ENCODE measurements at regions not wholly inside any gene's neighbourhood (a gene's known extent, or its start where the extent isn't known, plus 50 kb on each side); places are given as distances from the start of the nearest gene placed in this dataset.

GRCh38 chr4:44916411-44916810 lies 190.1 kb upstream of the GNPDA2 start (continued):
- TF ChIP-seq ELK1 (IDR thresholded peaks at IDR 0.05; ENCODE audit: borderline replicate concordance, low read depth, low read length): no peak

- no TSS peak for BruUV-seq (replicated peaks)
- dilution Hi-C loops (cut with HindIII; ENCODE audit: low sequenced_read_pairs, unreplicated experiment) (no loop called here), intact Hi-C loops (cut with micrococcal nuclease) (no loop called here), in situ Hi-C loops (cut with MboI; ENCODE audit: low sequenced_read_pairs) (no loop called here)
- Histone ChIP-seq H3K4me3 (ENCODE audit: insufficient read depth, low read depth, low read length) (no peak overlapping the region), H3K4me2 (ENCODE audit: low read depth, low read length) (no peak overlapping the region), H3K9me3 (ENCODE audit: control insufficient read depth, insufficient read depth, low read length) (0 out of 2 replicates have a peak, but pooled peaks cover 2% of the 10 kb centered on the region), H3K18ac (ENCODE audit: low read depth, low read length) (no peak overlapping the region), H2BK15ac (ENCODE audit: low read depth, low read length) (no peak overlapping the region), H2AK5ac (ENCODE audit: low read depth, low read length) (no peak overlapping the region), H3K4ac (ENCODE audit: low read depth, low read length) (no peak overlapping the region), H3K14ac (replicated peaks; ENCODE audit: low read depth, low read length) (no peak overlapping the region), H3K9me1 (ENCODE audit: insufficient read depth, low read length) (no peaks in the 10 kb centered on the region), H3K79me1 (ENCODE audit: low read depth in 1 of 2, low read length in 2 of 2) (no peaks in the 10 kb centered on the region), H3K27ac (ENCODE audit: insufficient read depth, low read length) (no peak overlapping the region), H4K5ac (ENCODE audit: low read depth, low read length) (no peak overlapping the region), H3K36me3 (ENCODE audit: control insufficient read depth, insufficient read depth, low read length) (no peaks in the 10 kb centered on the region), H2BK5ac (ENCODE audit: low read depth, low read length, poor library complexity, severe bottlenecking) (no peak overlapping the region), H2AFZ (replicated peaks; ENCODE audit: low read length, poor library complexity) (no peak overlapping the region), H2AK9ac (replicated peaks; ENCODE audit: low read depth, low read length, poor library complexity) (no peak overlapping the region), H3K56ac (ENCODE audit: extremely low read depth, insufficient read depth, low read length) (no peak overlapping the region), H2BK120ac (ENCODE audit: low read depth, low read length) (no peak overlapping the region), H3K27me3 (ENCODE audit: control insufficient read depth, insufficient read depth, low read length) (no peaks in the 10 kb centered on the region), H4K8ac (ENCODE audit: low read depth in 2 of 2, low read length in 2 of 2) (no peak overlapping the region), H3K23ac (ENCODE audit: low read depth, low read length) (no peak overlapping the region), H2BK20ac (ENCODE audit: low read depth, low read length) (no peak overlapping the region), H3K9ac (ENCODE audit: low read depth, low read length) (no peak overlapping the region), H4K20me1 (ENCODE audit: insufficient read depth, low read length) (no peaks in the 10 kb centered on the region), H4K91ac (ENCODE audit: insufficient read depth, low read depth, low read length) (no peak overlapping the region), H3K4me1 (ENCODE audit: control insufficient read depth, insufficient read depth, low read length) (no peaks in the 10 kb centered on the region)
- POLR2A ChIA-PET (ENCODE audit: unreplicated experiment): interaction anchor here (0.7 kb wide), 1 partner anchor 28 kb away, joined by 3 read pairs; no protein-coding TSS in a partner anchor
- 20% methylated on average over 1 of the region's 2 CpGs; no CpG with 5 or more reads in 1 of the 2 experiments for WGBS, 2 experiments (ENCODE audit: extremely low coverage in 2 of 2, insufficient read length in 1 of 2)
- ATAC-seq (ENCODE audit: low read depth) (no peak), DNase-seq (no peak)
- CTCF ChIA-PET: no interaction called here
- no peak for TF ChIP-seq CHD1 (IDR thresholded peaks at IDR 0.05; ENCODE audit: low read depth, low read length)
- no peak for TF ChIP-seq NFE2L2 (IDR thresholded peaks at IDR 0.05; ENCODE audit: low read depth, low read length)
- no peak for TF ChIP-seq MXI1 (IDR thresholded peaks at IDR 0.05; ENCODE audit: borderline replicate concordance, low read depth, low read length)
- no peak for TF ChIP-seq SMC3 (IDR thresholded peaks at IDR 0.05; ENCODE audit: low read depth, low read length)
- no peak for TF ChIP-seq ELK1 (IDR thresholded peaks at IDR 0.05; ENCODE audit: borderline replicate concordance, low read depth, low read length)
- no peak for TF ChIP-seq RFX5 (IDR thresholded peaks at IDR 0.05; ENCODE audit: low read depth, low read length)
- TF ChIP-seq RCOR1 (IDR thresholded peaks at IDR 0.05; ENCODE audit: insufficient replicate concordance, low read length): no peak
- TF ChIP-seq MAZ (IDR thresholded peaks at IDR 0.05; ENCODE audit: borderline replicate concordance, low read depth, low read length): no peak
- no peak for TF ChIP-seq MAFK (IDR thresholded peaks at IDR 0.05; ENCODE audit: low read depth, low read length)
- no peak for TF ChIP-seq CTCF (conservative IDR thresholded peaks at IDR 0.05; ENCODE audit: low read depth, low read length)
- TF ChIP-seq POLR2A (IDR thresholded peaks at IDR 0.05; ENCODE audit: low read depth, low read length): no peak
- no peak for TF ChIP-seq FOS (IDR thresholded peaks at IDR 0.05; ENCODE audit: low read depth, low read length)
- TF ChIP-seq BHLHE40 (IDR thresholded peaks at IDR 0.05; ENCODE audit: low read depth, low read length): no peak
- no peak for TF ChIP-seq RAD21 (IDR thresholded peaks at IDR 0.05; ENCODE audit: low read length)
- TF ChIP-seq CEBPB (IDR thresholded peaks at IDR 0.05; ENCODE audit: low read depth, low read length): no peak
These were observed 188.4 kb upstream of the GNPDA2 start for GRCh38 chr4:44914748-44915147.

All from IMR-90 (cell line).